AML-193 (cell line): ENCODE measurements at regions not wholly inside any gene's neighbourhood (a gene's known extent, or its start where the extent isn't known, plus 50 kb on each side); places are given as distances from the start of the nearest gene placed in this dataset.

ENCODE experiments used
- DNase-seq, 2 experiments: peaks; one replicate each; lab custom pipeline; 2025; lab: John Stamatoyannopoulos, UW

DNA sequence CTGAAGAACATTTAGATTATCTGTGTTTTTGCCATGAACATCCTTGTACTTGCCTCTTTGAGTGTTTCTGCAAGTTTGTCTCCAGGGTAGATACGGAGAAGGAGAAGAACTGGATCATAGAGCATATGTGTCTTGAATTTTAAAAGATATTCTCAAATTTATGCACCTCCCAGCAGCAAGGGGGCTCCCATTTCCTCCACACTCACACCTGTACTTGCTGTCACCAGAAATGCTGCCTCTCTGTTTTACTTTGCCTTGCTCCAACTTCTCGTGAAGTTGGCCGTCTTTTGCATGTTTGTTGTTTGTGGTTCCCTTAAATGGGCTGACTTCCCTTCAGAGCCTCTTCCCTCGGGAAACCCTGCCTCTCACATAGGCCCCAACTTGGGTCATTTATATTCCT is 171.0 kb downstream of the TFAP2C start:
- DNase-seq, result no peak

DNA sequence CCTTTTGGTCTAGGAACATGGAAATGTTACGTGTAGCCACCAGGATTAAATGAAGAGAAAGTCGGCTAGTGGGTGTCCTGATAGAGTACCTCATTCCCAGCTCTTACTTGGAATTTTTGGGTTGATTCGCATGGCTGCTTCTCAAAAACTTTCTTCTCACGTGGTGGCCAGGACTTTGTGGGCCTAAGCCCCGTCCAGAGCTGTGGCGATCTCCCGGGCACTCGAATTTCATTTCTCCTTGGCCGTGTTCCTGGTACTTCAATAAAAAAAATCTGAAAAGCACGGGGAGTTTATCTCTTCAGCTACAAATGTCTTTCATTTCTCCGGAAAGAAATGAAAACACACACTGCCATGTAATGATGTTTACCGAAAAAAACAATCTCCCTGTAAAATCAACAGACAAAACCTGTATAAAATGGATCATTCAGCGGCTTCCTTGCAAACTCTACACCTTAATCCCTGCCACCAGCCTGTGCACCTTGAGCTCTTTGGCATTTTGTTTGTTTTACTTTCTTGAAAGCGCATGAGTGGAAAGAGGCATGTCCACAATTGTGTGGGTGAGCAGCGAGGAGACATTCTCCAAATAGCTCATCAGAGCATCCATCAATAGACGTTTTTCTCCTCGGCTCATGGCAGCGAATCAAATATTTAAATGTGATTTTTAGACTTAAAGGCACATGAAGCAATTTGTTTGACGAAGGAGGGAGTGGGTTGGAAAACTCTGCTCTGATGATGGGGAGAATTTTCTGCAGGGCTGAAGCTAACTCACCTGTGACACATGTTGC is 173.1 kb downstream of the TFAP2C start:
- no peak for DNase-seq

DNA sequence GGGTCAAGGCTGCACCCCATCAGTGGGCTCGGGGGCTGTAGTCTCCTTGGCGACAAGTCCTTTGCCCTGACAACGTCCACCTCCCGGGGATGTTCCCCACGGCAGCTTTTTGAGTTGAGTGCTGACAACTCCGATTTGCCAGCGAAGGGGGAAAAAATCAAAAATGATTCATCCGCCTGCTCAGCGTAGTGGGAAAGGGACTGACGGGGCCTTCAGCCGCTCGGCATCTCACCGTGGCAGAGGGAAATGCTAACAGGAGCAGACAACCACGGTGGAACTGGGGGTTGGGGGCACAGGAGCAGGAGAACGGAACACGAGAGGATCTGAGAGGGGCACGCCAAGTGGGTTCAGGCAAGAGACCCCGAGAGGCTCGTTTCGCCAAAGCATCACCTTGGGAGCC is 173.7 kb downstream of the TFAP2C start:
- DNase-seq, result no peak

DNA sequence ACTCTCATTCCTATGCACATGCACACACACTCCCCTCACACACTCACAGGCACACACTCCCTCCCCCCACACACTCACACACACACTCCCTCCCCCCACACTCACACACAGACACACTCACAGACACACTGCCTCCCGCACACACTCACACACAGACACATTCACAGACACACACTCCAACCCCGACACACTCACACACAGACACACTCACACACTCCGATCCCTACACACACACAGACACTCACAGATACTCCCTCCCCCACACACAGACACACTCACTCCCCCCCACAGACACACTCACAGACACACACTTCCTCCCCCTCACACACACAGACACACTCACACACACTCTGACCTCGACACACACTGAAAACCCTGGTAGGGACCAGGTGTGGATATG is 176.2 kb downstream of the TFAP2C start:
- DNase-seq, result no peak

DNA sequence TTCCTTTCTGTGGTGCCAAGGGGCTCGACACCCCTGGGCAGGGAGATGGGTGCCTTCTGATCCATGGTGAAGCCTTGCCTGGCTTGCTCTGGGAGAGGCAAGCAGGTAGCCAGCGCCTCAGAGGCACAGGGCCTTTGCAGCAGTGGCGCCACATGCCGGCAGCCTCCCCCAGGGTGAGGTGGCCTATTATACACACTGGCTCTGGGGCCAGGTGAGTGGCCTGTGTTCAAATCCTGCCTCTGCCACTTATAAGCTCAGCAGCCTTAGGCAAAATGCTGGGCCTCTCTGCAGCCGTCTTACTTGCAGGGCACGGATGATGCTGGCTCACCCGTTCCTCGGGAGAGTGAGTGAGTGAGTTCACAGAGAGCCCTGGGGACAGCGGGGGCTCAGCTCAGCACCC is 176.9 kb downstream of the TFAP2C start:
- DNase-seq, result no peak

DNA sequence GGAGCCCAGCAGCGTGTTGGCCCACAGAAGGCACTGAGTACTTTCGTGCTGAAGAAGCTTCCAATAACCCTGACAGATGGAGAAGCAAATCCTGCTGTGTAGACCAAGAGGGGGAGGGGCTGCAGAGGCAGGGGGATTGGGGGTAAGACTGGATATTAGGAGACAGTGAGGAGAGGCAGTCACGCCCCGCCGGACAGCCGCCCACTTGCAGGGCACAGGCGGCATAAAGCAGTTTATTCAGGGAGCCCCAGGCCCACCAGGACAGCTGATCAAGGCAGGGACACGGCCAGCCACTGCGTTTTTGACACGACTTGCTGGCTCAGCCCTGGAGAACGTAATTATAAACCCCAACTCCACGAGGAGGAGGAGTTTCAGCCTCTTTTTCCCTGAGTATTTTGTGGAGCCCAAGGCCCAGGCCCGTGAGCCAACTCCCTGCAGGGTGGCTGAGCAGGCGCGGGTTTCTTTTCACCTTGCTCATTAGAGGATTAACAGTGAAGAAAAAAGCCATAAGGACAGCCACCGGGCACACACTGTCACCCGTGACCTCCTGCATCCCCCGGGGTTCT is 177.9 kb downstream of the TFAP2C start:
- no peak for DNase-seq

DNA sequence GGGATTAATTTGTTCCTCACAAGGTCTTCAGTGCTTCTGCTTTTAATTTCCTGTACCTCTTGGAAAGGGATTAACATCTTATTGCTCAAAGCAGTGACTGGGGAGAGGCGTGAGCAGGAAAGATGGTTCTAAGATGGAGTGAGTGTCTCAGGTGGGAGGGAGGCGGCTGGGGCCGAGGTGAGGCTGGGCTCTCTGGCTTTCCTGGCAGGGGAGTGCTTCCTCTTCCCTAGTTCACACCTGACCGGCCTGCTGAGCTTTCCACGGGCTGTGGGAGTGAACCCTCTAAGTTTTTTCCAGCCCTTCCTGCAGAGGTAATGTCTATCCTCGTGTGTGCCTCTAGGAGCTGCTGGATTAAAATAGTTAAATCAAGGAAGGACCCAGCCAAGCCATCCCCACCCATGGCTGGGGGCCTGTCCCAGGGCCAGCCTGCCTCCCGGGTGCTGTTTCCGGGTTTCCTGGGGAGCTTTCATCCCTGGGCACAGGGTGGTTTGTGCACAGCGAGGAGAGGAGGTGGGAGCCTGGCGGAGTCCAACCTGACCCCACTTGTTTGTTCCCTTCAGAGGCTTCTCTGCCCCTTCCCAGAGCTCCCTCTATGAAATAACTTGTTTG is 179.1 kb downstream of the TFAP2C start:
- DNase-seq, result no peak

DNA sequence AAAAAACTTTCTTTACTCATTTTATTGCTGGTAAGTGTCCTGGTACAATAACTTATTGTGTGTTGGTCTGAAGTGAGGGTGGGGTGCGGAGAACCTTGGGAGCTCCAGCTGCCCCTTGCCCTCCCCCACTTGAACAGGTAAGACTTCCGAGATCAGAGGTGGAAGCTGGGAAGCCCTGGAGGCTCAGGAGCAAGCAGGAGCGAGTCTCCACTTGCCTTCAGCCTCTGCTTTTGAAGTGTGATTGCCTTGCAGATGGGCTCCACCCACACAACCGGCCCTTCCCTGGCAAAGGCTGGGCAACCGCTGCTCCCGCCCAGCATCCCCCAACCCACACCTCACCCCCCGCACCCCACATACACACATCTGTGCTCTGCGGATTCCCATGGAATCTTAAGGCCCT is 179.6 kb downstream of the TFAP2C start:
- DNase-seq, result no peak

DNA sequence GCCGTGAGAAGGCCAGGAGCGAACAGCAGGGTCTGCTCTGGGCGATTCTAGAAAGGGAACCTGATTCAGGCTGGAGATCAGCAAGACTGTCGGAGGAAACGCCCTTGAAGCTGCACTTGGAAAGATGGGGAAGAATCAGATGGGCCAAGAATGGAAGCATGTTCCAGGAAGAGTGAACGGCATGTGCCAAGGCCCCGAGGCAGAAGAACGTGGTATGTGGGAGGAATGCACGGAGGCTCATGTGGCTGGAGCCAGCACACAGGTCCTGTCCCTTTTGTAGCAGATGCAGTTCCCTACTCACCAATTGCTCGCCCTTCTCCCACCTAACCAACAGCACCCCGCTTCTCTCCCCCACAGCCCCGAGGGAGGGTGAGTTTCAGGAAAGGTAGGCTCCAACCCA is 180.6 kb downstream of the TFAP2C start:
- DNase-seq, result no peak

DNA sequence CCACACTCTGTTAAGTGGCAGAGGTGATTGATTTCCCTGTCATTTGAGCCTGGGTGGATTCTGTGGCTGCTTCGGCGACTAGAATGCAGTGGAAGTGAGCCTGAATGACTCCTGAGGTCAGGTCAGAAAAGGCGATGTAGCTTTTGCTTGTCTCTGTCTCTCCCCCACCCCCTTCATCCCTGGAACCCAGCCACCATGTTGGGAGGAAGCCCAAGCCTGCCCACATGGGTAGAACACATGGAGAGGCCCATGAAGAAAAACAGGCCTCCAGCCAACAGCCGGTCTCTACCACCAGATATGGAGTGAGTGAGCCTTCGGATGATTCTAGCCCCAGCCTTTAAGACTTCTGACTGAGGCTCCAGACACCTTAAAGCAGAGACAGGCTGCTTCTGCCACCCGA is 181.0 kb downstream of the TFAP2C start:
- no peak for DNase-seq

DNA sequence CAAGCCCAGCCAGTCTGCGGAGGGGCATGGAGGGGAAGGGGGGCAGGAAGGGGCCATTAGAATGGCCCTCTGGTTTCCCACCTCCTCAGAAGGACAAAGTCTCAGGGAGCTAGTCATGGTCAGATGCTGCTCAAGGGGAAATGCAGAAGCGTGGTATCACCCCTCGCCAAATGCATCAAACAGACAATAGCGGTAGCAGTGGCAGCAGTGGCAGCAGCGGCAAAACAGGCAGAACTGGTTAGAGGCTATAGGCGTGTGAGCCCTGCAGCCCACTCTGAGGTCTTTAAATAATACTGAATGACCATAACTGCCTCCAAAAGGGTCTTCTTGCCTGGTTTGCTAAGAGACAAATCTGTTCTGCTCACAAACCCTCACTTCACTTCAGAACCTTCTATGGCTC is 186.7 kb downstream of the TFAP2C start:
- DNase-seq, result no peak

DNA sequence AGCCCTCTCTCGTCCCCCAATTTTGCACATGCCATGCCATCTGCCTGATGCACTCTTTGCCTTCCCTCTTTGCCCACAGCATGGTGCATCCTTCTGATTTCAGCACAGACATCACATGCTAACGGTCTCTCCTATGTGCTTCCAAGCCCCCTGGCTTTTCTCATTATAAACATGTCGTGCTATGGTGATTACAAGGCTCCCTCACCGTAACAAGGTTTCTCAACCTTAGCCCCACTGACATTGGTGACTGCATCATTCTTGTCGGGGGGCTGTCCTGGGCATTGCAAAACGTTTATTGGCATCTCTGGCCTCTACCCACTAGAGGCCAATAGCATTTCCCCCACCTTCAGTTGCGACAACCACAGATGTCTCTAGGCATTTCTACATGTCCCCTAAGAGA is 187.2 kb downstream of the TFAP2C start:
- DNase-seq, result no peak

DNA sequence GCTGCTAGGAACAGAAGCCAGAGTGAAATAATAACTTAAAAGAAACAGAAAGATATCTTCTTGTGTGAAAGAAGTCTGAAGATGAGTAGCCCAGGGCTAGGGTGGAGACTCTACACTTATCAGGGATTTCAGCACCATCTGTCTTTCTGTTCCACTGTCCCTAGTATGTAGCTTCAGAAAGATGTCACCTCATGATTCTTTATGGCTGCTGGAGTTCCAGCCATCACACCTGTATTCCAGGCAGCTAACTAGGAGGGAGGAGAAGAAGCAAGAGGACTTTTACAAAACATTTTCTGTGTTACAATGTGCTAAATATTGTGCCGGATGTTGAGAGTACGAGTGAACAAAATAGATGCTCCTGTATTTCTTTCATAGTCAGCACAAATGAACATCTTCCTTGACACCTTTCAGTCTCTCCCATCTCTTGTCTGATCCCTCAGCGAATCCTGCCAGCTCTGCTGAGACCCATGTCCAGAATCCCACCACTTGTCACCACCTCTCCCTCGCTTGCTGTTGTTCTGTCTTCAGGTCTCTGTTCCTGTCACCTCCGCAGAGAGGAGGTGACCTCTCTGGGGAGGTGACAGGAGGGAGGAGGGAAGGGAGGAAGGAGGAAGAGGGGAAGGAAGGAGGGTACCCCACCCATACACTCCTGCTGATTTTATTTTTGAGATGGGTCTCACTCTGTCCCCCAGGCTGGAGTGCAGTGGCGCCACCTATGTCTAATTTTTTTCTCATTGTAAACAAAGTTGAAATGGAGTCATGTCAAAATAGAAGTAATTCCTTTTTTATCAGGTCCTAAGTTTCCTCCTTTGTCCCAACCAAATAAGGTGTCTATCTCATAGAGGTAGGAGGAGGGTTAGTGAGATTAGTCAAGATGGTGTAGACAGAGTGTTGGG is 188.9 kb downstream of the TFAP2C start:
- no peak for DNase-seq

DNA sequence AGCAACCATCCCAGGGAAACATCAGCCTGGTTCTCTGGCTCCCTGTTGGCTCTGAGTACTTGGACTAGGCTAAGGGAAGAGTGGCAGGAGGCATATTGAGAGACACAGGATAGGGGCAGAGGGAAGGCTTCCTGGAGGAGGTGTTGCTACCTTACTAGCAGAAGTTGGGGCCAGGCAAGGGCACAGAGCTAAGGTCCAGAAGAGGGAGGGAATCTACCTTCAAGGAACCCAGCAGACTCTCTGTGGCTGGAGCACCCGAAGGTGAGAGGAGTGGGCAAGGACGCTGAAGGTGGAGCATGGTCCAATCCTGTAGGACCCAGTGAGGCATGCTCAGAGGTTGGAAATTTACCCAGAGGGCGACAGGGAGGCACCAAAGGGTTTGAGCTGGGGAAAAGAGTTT is 191.9 kb downstream of the TFAP2C start:
- DNase-seq, result no peak

DNA sequence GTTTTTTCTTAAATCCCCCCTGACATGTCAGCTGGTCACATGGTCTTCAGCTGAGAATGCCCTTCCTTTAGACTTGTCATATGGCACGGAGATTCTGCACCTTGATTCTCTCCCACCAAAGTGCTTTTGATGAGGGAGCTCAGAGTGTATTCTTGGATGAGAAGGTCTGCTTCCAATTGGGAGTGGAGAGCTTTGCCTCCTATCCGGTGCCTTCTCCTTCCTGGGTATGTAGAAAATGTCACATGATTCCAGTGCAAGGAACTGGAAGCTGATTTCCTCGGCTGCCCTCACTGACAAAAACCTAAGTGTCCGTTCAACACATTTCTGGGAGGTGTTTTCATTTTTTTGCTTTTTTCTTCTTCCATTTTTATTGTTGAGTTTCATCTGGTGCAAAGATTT is 197.2 kb downstream of the TFAP2C start:
- DNase-seq, result no peak

DNA sequence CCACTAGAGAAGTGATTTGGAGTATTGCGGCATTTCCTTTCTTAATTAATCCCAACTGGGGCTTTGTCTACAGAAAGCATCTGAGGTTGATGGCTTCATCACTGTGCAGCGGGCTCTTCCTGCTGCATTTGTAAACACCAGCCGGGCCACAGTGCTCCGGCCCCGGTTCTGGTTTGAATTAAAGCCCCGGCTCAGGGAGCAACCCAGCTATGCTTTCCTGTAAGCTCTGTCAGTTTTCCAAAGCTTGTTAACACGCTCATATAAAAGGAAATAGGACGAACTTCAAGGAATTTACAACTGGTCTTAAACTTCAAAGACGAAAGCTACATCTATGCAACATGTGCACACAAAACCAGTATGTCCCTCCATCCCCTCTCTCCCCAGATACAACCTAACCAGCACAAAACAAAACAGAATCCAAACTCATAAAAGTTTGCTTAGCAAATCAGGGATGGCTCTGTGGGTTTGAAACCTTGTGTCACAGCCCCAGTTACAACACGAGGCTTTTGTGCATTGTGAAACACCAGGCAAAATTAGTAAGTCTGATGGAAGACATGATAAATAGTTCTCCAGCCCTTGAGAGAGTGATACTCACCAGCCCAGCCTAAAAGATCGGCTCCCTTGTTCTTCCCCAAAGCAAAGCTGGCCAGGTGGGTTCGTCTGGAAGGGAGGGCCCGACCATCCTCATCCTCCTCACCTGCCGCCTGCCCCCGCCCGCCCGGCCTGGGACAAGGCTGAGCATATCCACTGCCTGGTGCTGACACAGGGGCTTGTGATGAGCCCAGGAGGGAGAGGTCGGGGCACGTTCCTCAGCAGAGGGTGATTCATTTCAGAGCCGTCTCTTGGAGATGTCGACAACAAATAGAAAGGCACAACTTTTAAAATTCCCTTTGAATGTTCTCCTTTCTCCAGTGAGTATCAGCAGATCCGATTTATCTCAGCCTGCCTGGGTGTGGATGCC is 197.9 kb downstream of the TFAP2C start:
- DNase-seq, result no peak

DNA sequence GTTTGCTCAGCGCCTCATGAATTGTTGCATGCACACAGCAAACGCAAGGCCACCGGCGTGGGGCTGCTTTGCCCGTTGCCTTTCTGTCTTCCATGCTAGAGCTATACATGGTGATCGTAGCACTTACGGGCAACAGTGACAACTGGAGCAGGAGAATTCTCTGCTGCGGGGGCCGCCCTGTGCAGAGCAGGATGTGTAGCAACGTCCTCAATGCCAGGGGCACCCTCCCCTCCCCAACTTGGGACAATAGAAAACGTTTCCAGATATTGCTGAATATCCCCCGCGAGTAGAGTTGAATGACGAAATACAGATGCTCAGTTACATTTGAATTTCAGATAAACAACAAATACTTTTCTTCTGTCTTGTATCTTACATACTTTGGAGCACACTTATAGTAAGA is 198.7 kb downstream of the TFAP2C start:
- no peak for DNase-seq

DNA sequence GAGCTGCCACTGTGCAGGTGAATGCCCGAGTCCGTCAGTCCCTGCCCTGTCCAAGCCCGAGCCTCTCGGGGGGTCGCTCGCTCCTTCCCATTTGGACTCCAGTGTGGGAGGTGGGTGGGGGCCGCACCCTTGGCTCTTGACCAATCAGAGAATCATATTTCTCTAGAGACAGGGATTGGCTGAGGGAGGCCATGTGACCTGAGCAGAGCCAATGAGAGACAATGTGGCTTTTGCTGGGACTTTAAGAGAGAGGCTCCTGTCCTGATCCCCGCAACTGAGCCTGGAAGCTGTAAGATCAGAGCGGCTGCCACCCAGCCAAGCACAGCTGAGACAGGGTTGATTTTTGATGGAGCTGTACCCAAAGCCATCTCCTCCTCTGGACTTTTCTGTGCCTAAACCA is 199.3 kb downstream of the TFAP2C start:
- no peak for DNase-seq

DNA sequence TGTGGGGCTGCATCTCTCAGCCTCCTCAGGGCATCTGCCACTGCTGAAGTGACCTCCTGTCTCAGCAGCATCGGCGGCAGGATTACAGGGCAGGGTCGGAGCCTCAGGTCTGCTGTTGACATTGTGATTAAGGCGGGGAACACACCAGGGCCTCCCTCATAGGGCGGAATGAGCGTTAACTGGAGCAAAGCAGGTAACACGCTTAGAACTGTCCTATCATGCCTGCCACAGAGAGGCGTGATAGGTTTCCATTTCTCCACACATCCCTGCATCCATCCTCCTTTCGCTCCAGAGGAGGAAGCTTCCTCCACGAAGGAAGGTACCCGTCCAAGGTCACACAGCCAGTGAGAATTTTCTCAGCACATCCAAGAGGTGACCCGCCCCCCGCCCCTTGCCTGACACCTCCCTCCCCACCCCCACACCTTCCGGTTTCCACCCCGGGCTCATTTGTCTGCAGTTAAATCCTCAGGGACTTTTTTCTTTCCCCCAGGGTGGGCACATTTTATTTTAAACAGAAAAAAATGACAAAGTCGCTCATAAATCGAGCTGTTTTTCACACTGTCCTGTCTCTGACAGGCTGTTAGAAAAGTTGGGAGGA is 200.8 kb downstream of the TFAP2C start:
- no peak for DNase-seq

DNA sequence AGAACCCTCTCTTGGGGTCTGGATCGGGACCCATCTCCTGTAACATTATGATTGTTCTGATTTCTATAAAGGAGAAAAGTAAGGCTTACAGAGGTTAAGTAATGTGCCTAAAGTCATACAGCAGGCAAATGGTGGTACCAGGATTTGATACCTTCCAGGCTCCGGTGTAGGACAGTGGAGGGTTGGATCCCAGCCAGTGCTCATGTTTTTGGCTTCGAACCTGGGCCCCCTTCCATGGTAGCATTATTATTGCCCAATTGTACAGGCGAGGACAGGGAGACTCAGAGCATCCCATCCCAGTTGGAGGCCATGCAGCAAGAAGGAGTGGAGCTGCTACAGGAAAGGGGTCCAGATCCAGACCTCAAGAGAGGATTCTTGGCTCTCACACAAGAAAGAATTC is 202.7 kb downstream of the TFAP2C start:
- no peak for DNase-seq

DNA sequence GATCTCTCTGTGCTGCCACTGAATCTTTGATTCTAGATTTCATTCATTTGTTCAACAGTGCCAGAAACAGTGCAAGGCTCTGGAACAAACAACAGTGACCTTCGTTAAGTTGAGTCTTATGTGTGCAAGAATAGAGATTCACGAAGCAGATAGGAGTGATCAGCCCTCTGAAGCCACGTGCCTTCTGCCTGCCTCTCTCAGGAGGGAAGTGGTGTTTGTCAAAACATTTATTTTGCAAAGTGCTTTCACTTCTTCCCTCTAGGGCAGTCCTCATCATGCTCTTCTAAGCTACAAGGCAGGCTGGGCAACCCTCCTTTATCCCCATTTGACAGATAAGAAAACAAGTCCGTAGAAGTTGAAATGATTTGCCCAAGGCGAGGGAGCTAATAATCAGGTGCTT is 204.3 kb downstream of the TFAP2C start:
- DNase-seq, result no peak
